Lower leg skin (tissue), 4 donors: ENCODE measurements at regions not wholly inside any gene's neighbourhood (a gene's known extent, or its start where the extent isn't known, plus 50 kb on each side); places are given as distances from the start of the nearest gene placed in this dataset.
"Not testable (repeated sequence)": the region's sequence is repeated elsewhere in the genome, so short reads cannot be mapped to it uniquely, and the experiment has no call there.

Experiments
- DNase-seq, 2 donors: peaks; one replicate each; pipeline ENCODE4 v3.0.0-alpha.2; 2019; ENCODE audit warnings: low spot score in 2 of 2
- H3K4me3 ChIP-seq: fragments of 200-600 bp; sonication (generic); 2 replicates; pipeline ENCODE4 v1.5.1; 2017; ENCODE audit warnings: mild to moderate bottlenecking, low read depth; ENCODE audit not compliant: poor library complexity, severe bottlenecking
- CTCF ChIP-seq, 3 donors: fragments of 450-650 bp; IDR thresholded peaks; one replicate each; pipeline ENCODE4 v1.5.1; 2016; ENCODE audit warnings: antibody characterized with exemption in 3 of 3, mild to moderate bottlenecking in 3 of 3, moderate library complexity in 2 of 3
- POLR2A ChIP-seq, 2 donors: fragments of 450-650 bp; IDR thresholded peaks; one replicate each; pipeline ENCODE4 v1.6.1; 2016 to 2017; ENCODE audit warnings: antibody characterized with exemption in 2 of 2, mild to moderate bottlenecking in 1 of 2, moderate library complexity in 1 of 2
- WGBS, 2 donors: methylation state at CpG; one replicate each; pipeline ENCODE4 v1.1.5; 2018; 5-methylcytosine and 5-hydroxymethylcytosine counted together
- intact Hi-C: fragments of 100-400 bp; cut with DNase I; formaldehyde crosslinking; loops from one replicate; pipeline ENCODE4 v1.15.0; 2023; ENCODE audit warnings: low total_unique reads

DNA sequence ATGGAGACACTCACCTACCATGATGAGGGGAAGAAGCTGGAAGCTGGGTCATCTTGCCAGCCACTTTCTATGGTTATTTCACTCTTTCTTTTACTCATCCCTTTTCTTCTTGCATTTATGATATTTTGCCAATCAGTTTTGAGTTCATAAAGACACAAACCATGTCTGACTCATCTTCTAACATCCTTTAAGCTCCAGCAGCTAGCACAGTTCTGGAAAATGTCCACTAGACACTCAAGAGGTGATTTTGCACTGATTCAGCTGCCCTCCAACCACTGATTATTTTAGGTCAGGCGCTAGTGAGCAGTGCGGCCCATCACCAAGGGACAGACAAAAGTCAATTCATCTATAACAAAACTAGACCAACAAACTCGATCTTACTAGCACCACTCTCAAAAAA, 537.1 kb upstream of the ID2 start:
- no peak for DNase-seq
- TF ChIP-seq CTCF (IDR thresholded peaks at IDR 0.05) (no peak), POLR2A (IDR thresholded peaks at IDR 0.05) (no peak)
- 85 to 95% methylated on average over 3 of the region's 3 CpGs for WGBS, 2 donors
- H3K4me3 ChIP-seq: no peak overlapping the region
- intact Hi-C loops: no loop called here

DNA sequence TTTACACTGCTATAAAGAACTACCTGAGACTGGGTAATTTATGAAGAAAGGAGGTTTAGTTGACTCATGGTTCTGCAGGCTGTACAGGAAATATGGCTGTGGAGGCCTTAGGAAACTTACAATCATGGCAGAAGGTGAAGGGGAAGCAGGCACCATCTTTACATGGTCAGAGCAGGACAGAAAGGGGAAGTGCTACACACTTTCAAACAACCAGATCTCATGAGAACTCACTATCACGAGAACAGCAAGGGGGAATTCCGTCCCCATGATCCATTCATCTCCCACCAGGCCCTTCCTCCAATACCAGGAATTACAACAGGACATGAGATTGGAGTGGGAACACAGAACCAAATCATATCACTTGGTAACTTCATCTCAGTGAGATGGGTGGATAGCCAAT, 536.5 kb upstream of the ID2 start:
- DNase-seq, H3K4me3 ChIP-seq, intact Hi-C loops: not testable (repeated sequence)
- WGBS, 2 donors: 76 to 85% methylated on average over 2 of the region's 2 CpGs

GRCh38 chr2:8146132-8147005, 535.5 kb upstream of the ID2 start:
- DNase-seq: no peak
- intact Hi-C loops: no loop called here
- H3K4me3 ChIP-seq: no peak overlapping the region
- WGBS, 2 donors: 44 to 65% methylated on average over 5 of the region's 5 CpGs
- TF ChIP-seq CTCF (IDR thresholded peaks at IDR 0.05) (no peak), POLR2A (IDR thresholded peaks at IDR 0.05) (no peak)

DNA sequence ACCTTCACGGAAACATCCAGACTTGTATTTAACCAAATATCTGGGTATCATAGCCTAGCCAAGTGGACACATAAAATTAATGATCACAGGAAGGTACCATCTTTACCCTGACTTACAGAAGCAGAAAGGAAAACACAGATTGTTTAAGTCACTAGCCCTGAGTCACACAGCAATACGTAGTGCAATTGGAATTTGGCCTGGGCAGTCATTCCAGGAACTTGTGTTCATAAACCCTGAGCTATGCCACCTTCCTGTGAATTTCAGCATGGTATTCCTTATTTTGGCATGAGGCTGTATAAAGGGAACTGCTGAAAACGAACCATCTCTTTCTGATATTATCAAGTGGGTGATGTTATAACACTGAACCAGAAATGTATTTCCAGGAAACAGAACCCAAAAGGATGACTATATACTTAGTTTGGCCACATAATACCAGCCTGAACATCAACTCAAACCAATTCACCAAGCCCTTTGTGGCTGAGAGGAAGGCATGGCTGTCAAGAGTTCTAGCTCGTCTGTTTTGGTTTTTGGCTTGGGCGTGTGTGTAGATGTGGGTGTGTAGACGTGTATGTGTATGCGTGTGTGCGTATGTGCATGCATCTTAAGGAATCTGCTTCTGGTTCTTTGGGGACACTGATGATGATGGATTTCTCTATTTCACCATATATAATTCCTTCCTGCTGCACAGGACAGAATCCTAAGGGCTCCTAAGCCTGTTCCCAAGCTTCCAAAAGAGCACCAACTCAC, 533.4 kb upstream of the ID2 start:
- no peak overlapping the region for H3K4me3 ChIP-seq
- no peak for DNase-seq
- WGBS, 2 donors: 81 to 84% methylated on average over 8 of the region's 8 CpGs
- TF ChIP-seq CTCF (IDR thresholded peaks at IDR 0.05): no peak
- TF ChIP-seq POLR2A (IDR thresholded peaks at IDR 0.05): no peak
- intact Hi-C loops: no loop called here

- 87 to 92% methylated on average over 5 of the region's 5 CpGs for WGBS, 2 donors
- no peak for DNase-seq
- intact Hi-C loops: no loop called here
- TF ChIP-seq POLR2A (IDR thresholded peaks at IDR 0.05) (no peak), CTCF (IDR thresholded peaks at IDR 0.05) (no peak)
- no peak overlapping the region for H3K4me3 ChIP-seq
Observed at GRCh38 chr2:8149007-8149405, 532.9 kb upstream of the ID2 start.

- 68 to 79% methylated on average over 9 of the region's 9 CpGs for WGBS, 2 donors
- intact Hi-C loops: no loop called here
- TF ChIP-seq POLR2A (IDR thresholded peaks at IDR 0.05) (no peak), CTCF (IDR thresholded peaks at IDR 0.05) (no peak)
- DNase-seq: no peak
- H3K4me3 ChIP-seq: no peak overlapping the region
Observed at GRCh38 chr2:8149985-8150539, 531.8 kb upstream of the ID2 start.
